GM13976 (cell line): ENCODE measurements at regions not wholly inside any gene's neighbourhood (a gene's known extent, or its start where the extent isn't known, plus 50 kb on each side); places are given as distances from the start of the nearest gene placed in this dataset.

Experiments
- DNase-seq: peaks from one replicate; pipeline ENCODE4 v3.0.0; 2012; ENCODE audit warnings: low spot score
- CTCF ChIP-seq: IDR thresholded peaks from 2 replicates; pipeline ENCODE4 v1.5.1; 2012; ENCODE audit warnings: borderline replicate concordance, mild to moderate bottlenecking; ENCODE audit not compliant: insufficient read depth; ENCODE audit errors: extremely low read depth, missing control alignments, control extremely low read depth
- in situ Hi-C: fragments of 300-500 bp; cut with MboI; formaldehyde crosslinking; loops from one replicate; pipeline ENCODE4 v1.12.0; 2022; ENCODE audit warnings: low sequenced_read_pairs, mixed read lengths, inconsistent platforms; ENCODE audit not compliant: unreplicated experiment

GRCh38 chrX:8279323-8279722, 108.3 kb upstream of the VCX2 start:
- no peak for DNase-seq
- TF ChIP-seq CTCF, result no peak
- in situ Hi-C loops, result no loop called here

- TF ChIP-seq CTCF, result no peak
- in situ Hi-C loops, result no loop called here
- DNase-seq, result no peak
These were observed 113.1 kb upstream of the VCX2 start for GRCh38 chrX:8284131-8284530.

- DNase-seq, result no peak
- in situ Hi-C loops, result no loop called here
- no peak for TF ChIP-seq CTCF
These were observed 117.5 kb upstream of the VCX2 start for GRCh38 chrX:8288590-8288989.

- no peak for DNase-seq
- TF ChIP-seq CTCF, result no peak
- in situ Hi-C loops, result no loop called here
These were observed 118.5 kb upstream of the VCX2 start for GRCh38 chrX:8289523-8289922.

GRCh38 chrX:8297766-8298165, 126.7 kb upstream of the VCX2 start:
- in situ Hi-C loops, result no loop called here
- no peak for DNase-seq

GRCh38 chrX:8304668-8305067, 133.6 kb upstream of the VCX2 start:
- TF ChIP-seq CTCF, result no peak
- DNase-seq, result no peak
- in situ Hi-C loops, result no loop called here

More at GRCh38 chrX:8297766-8298165, 126.7 kb upstream of the VCX2 start:
- TF ChIP-seq CTCF, result no peak

- TF ChIP-seq CTCF, result no peak
- DNase-seq, result no peak
- in situ Hi-C loops, result no loop called here
These were observed 134.3 kb upstream of the VCX2 start for GRCh38 chrX:8305350-8305749.
